Fibroblast of the aortic adventitia (primary cell): ENCODE measurements at regions not wholly inside any gene's neighbourhood (a gene's known extent, or its start where the extent isn't known, plus 50 kb on each side); places are given as distances from the start of the nearest gene placed in this dataset.

Experiments used
- DNase-seq: peaks from one replicate; pipeline ENCODE4 v3.0.0-alpha.2; 2010; ENCODE audit warnings: low read depth
- H3K4me3 ChIP-seq: 2 replicates; pipeline ENCODE4 v1.5.1; 2011; ENCODE audit warnings: low read depth, mild to moderate bottlenecking, control low read depth, low read length, moderate library complexity
- CTCF ChIP-seq: IDR thresholded peaks from 2 replicates; pipeline ENCODE4 v1.5.1; 2011; ENCODE audit warnings: mild to moderate bottlenecking, low read length, control low read depth, inconsistent platforms; ENCODE audit not compliant: insufficient read depth

- TF ChIP-seq CTCF = no peak
- no peak overlapping the region for H3K4me3 ChIP-seq
- no peak for DNase-seq
These were observed 90.4 kb upstream of the PLPPR4 start for GRCh38 chr1:99173900-99174299.

- H3K4me3 ChIP-seq = no peak overlapping the region
- peak; percentile 30 for DNase-seq
- TF ChIP-seq CTCF = no peak
These were observed 87.5 kb upstream of the PLPPR4 start for GRCh38 chr1:99176753-99177152.

- peak; percentile 18 for TF ChIP-seq CTCF
- no peak for DNase-seq
- no peak overlapping the region for H3K4me3 ChIP-seq
These were observed 86.8 kb upstream of the PLPPR4 start for GRCh38 chr1:99177465-99177864.

GRCh38 chr1:99180343-99180808 lies 83.9 kb upstream of the PLPPR4 start:
- peak; percentile 73 for TF ChIP-seq CTCF
- peak; percentile 84 for DNase-seq
- no peak overlapping the region for H3K4me3 ChIP-seq

- TF ChIP-seq CTCF = no peak
- DNase-seq = no peak
- H3K4me3 ChIP-seq = no peak overlapping the region
These were observed 83.4 kb upstream of the PLPPR4 start for GRCh38 chr1:99180915-99181314.

GRCh38 chr1:99181892-99182291 lies 82.4 kb upstream of the PLPPR4 start:
- no peak for TF ChIP-seq CTCF
- no peak overlapping the region for H3K4me3 ChIP-seq
- peak; percentile 68 for DNase-seq

GRCh38 chr1:99185196-99185595 lies 79.1 kb upstream of the PLPPR4 start:
- TF ChIP-seq CTCF = no peak
- H3K4me3 ChIP-seq = no peak overlapping the region

More at GRCh38 chr1:99185196-99185595, 79.1 kb upstream of the PLPPR4 start:
- no peak for DNase-seq
